ENCODE measurements at regions not wholly inside any gene's neighbourhood (a gene's known extent, or its start where the extent isn't known, plus 50 kb on each side); places are given as distances from the start of the nearest gene placed in this dataset.

DNA sequence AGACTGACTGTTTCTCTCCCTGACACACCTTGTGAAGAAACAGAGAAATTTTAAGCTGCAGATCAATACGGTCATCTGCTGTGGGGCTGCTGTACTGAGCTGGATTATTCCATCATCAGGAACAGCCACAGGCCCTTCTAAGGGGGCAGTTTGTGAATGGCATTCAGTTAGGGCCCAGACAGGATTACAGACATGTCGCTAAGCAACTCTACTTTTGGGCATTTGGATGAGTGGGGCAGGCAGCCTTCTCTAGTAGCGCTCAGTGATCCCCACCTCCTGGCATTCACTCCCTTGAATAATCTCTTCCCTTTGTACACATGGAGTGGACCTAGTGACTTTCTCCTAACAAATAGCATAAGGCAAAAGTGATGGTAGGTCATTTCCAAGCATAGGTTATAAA, 144.4 kb upstream of the RARB start:
- Histone ChIP-seq H2AFZ (ENCODE audit: low read length) (no peak overlapping the region), H3K4me1 (replicated peaks in 1 of 4; ENCODE audit: control insufficient read depth in 3 of 4, insufficient read depth in 4 of 4, low read length in 3 of 4) (peaks cover 0 to 3% (median 1%) of the 10 kb centered on the region in 4 experiments; a peak in 2 of 7 replicates), H3K14ac (ENCODE audit: insufficient read length) (no peak overlapping the region), H3K79me1 (ENCODE audit: low read depth, low read length) (no peaks in the 10 kb centered on the region), H4K91ac (replicated peaks; ENCODE audit: insufficient read length, low read length) (no peak overlapping the region), H3K4ac (replicated peaks; ENCODE audit: insufficient read length, low read depth, low read length) (no peak overlapping the region), H3K9ac (replicated peaks in 1 of 4; ENCODE audit: extremely low read depth in 1 of 4, low read depth in 3 of 4, low read length in 3 of 4) (no peak overlapping the region), H3K27me3 (replicated peaks in 1 of 4; ENCODE audit: control insufficient read depth in 3 of 4, extremely low read depth in 1 of 4, insufficient read depth in 3 of 4, low read length in 3 of 4) (no peaks in the 10 kb centered on the region), H3K79me2 (ENCODE audit: control insufficient read depth in 1 of 2, insufficient read depth in 2 of 2, low read length in 2 of 2) (no peaks in the 10 kb centered on the region), H2BK15ac (ENCODE audit: low read length) (no peak overlapping the region; the same call in 1 of the 2 replicates), H2BK12ac (ENCODE audit: low read depth, low read length) (no peak overlapping the region), H3K56ac (replicated peaks; ENCODE audit: insufficient read length, low read depth, low read length) (no peak overlapping the region), H3K4me2 (ENCODE audit: insufficient read depth in 1 of 2, low read depth in 2 of 2, low read length in 2 of 2) (no peak overlapping the region), H3K4me3 (ENCODE audit: extremely low read depth in 1 of 4, insufficient read depth in 2 of 4, low read depth in 3 of 4, low read length in 4 of 4) (no peak overlapping the region), H3K23ac (ENCODE audit: insufficient read length) (no peak overlapping the region), H2BK20ac (ENCODE audit: low read length) (no peak overlapping the region), H3K9me3 (ENCODE audit: insufficient read depth in 2 of 2, low read depth in 1 of 2, low read length in 1 of 2) (no peaks in the 10 kb centered on the region), H3K27ac (ENCODE audit: low read depth, low read length) (no peak overlapping the region), H2BK5ac (ENCODE audit: low read depth, low read length) (no peak overlapping the region), H4K20me1 (replicated peaks in 1 of 2; ENCODE audit: control insufficient read depth in 1 of 2, insufficient read depth in 2 of 2, low read length in 2 of 2) (no peaks in the 10 kb centered on the region), H3K18ac (ENCODE audit: extremely low read depth, low read length) (no peak overlapping the region), H3K23me2 (ENCODE audit: low read depth, low read length) (no peaks in the 10 kb centered on the region), H2BK120ac (replicated peaks; ENCODE audit: low read depth, low read length) (no peak overlapping the region), H2AK5ac (ENCODE audit: low read depth, low read length) (no peak overlapping the region), H4K5ac (ENCODE audit: insufficient read length, low read depth, low read length) (no peak overlapping the region), H3K36me3 (ENCODE audit: control insufficient read depth in 2 of 4, insufficient read depth in 4 of 4, low read length in 3 of 4) (no peaks in the 10 kb centered on the region), H4K8ac (ENCODE audit: extremely low read depth, insufficient read depth, low read length) (no peak overlapping the region)
- FAIRE-seq (no peak), DNase-seq (ENCODE audit: low read depth in 1 of 2, low spot score in 2 of 2) (no peak)
- WGBS, 2 experiments (ENCODE audit: extremely low coverage in 1 of 2, insufficient coverage in 1 of 2, insufficient read length in 1 of 2, insufficient replicate concordance in 2 of 2, low coverage in 1 of 2, low lambda C conversion rate in 2 of 2, missing lambda C conversion rate in 1 of 2) = 89% methylated on average over 3 of the region's 3 CpGs; no CpG with 5 or more reads in 1 of the 2 experiments
- POLR2A ChIA-PET (ENCODE audit: partially characterized antibody) = no interaction called here
- CTCF ChIA-PET (ENCODE audit: partially characterized antibody) = interaction anchor here (0.6 to 1.4 kb wide), 3 partner anchors 9 to 310 kb away, joined by 3 to 4 read pairs (median 3); no protein-coding TSS in a partner anchor
- no peak for TF ChIP-seq SRF (IDR thresholded peaks at IDR 0.05; ENCODE audit: low read depth, low read length)
- no peak for TF ChIP-seq PHF8 (conservative IDR thresholded peaks at IDR 0.05; ENCODE audit: low read depth, low read length)
- TF ChIP-seq TBP (IDR thresholded peaks at IDR 0.05; ENCODE audit: low read depth, low read length) = no peak

Measured in H1 (cell line).